ENCODE measurements at regions not wholly inside any gene's neighbourhood (a gene's known extent, or its start where the extent isn't known, plus 50 kb on each side); places are given as distances from the start of the nearest gene placed in this dataset.
A peak's percentile ranks its signal among the peaks of the same experiment; 100 is the strongest.

- DNase-seq = no peak
Observed at GRCh38 chr1:229098903-229099578, 171.9 kb upstream of the RAB4A start.

- no peak for DNase-seq
Observed at GRCh38 chr1:229101011-229101871, 169.7 kb upstream of the RAB4A start.

GRCh38 chr1:229102741-229103391, 168.0 kb upstream of the RAB4A start:
- DNase-seq = no peak

GRCh38 chr1:229104654-229105053, 166.3 kb upstream of the RAB4A start:
- no peak for DNase-seq

- DNase-seq = no peak
Observed at GRCh38 chr1:229105109-229105508, 165.8 kb upstream of the RAB4A start.

GRCh38 chr1:229105822-229106525, 164.9 kb upstream of the RAB4A start:
- no peak for DNase-seq

GRCh38 chr1:229106526-229107125, 164.3 kb upstream of the RAB4A start:
- DNase-seq = no peak

- no peak for DNase-seq
Observed at GRCh38 chr1:229107304-229107815, 163.6 kb upstream of the RAB4A start.

GRCh38 chr1:229107972-229108371, 162.9 kb upstream of the RAB4A start:
- DNase-seq = no peak

GRCh38 chr1:229108598-229109201, 162.2 kb upstream of the RAB4A start:
- no peak for DNase-seq

GRCh38 chr1:229109320-229109761, 161.6 kb upstream of the RAB4A start:
- DNase-seq = no peak

GRCh38 chr1:229110986-229111385, 159.9 kb upstream of the RAB4A start:
- DNase-seq = no peak

GRCh38 chr1:229111703-229112319, 159.1 kb upstream of the RAB4A start:
- DNase-seq = no peak

- no peak for DNase-seq
Observed at GRCh38 chr1:229112832-229113548, 157.9 kb upstream of the RAB4A start.

- DNase-seq = peak; percentile 32
Observed at GRCh38 chr1:229114315-229114714, 156.6 kb upstream of the RAB4A start.

GRCh38 chr1:229114850-229115365, 156.0 kb upstream of the RAB4A start:
- no peak for DNase-seq

GRCh38 chr1:229116114-229116513, 154.8 kb upstream of the RAB4A start:
- no peak for DNase-seq

- no peak for DNase-seq
Observed at GRCh38 chr1:229117664-229118300, 153.1 kb upstream of the RAB4A start.

- no peak for DNase-seq
Observed at GRCh38 chr1:229118477-229119061, 152.3 kb upstream of the RAB4A start.

GRCh38 chr1:229119161-229119560, 151.8 kb upstream of the RAB4A start:
- no peak for DNase-seq
